ENCODE measurements at regions not wholly inside any gene's neighbourhood (a gene's known extent, or its start where the extent isn't known, plus 50 kb on each side); places are given as distances from the start of the nearest gene placed in this dataset.

- no peak for TF ChIP-seq ZFP3 (tag by site-specific recombination; IDR thresholded peaks at IDR 0.05; ENCODE audit: low read depth)
- TF ChIP-seq ZNF596 (tag by site-specific recombination; IDR thresholded peaks at IDR 0.05): no peak
- no peak for TF ChIP-seq EGR2 (tag by site-specific recombination; IDR thresholded peaks at IDR 0.05; ENCODE audit: low read depth)
- no peak for TF ChIP-seq HOXD13 (CRISPR knock-in tag; IDR thresholded peaks at IDR 0.05; ENCODE audit: borderline replicate concordance)
- TF ChIP-seq ZNF394 (tag by site-specific recombination; IDR thresholded peaks at IDR 0.05; ENCODE audit: borderline replicate concordance): no peak
- TF ChIP-seq SP2 (tag by site-specific recombination; IDR thresholded peaks at IDR 0.05): no peak
- no peak for TF ChIP-seq ZBTB17 (tag by site-specific recombination; IDR thresholded peaks at IDR 0.05)
- no peaks in the 10 kb centered on the region for H3K36me3 ChIP-seq (ENCODE audit: control insufficient read depth in 2 of 2, insufficient read depth in 1 of 2, low read length in 2 of 2)
- ChIA-PET POLR2A (no interaction called here), CTCF (no interaction called here)
- H3K27ac ChIP-seq (ENCODE audit: extremely low read depth, low read depth, low read length): no peak overlapping the region
- H3K4me3 ChIP-seq (ENCODE audit: low read depth, low read length): no peak overlapping the region
- H3K4me1 ChIP-seq (ENCODE audit: control insufficient read depth, insufficient read depth, low read length): no peaks in the 10 kb centered on the region
- no peaks in the 10 kb centered on the region for H3K9me3 ChIP-seq (ENCODE audit: control insufficient read depth, insufficient read depth, low read depth, low read length)
Measured at GRCh38 chr2:238646803-238647202, 201.1 kb upstream of the TWIST2 start.

DNA sequence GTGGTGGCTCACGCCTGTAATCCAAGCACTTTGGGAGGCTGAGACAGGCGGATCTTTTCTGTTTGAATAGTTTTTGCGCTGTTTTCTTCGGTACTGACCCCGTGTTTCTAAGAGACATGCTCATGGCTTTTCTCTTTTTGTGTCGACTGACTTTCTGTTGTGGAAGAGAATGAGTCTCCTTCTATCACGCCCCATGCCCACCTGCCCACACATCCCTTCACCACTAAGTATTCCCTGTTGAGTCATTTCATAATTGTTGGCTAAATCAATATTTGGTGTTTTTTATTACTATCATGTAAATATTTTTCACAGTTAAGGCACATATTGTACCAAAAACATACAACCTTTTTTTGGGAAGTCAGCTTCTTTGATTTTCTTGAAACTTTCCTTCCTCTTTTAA is 198.8 kb upstream of the TWIST2 start:
- no peaks in the 10 kb centered on the region for H3K36me3 ChIP-seq (ENCODE audit: control insufficient read depth in 2 of 2, insufficient read depth in 1 of 2, low read length in 2 of 2)
- H3K4me3 ChIP-seq (ENCODE audit: low read depth, low read length): no peak overlapping the region
- H3K9me3 ChIP-seq (ENCODE audit: control insufficient read depth, insufficient read depth, low read depth, low read length): no peaks in the 10 kb centered on the region
- no peak overlapping the region for H3K27ac ChIP-seq (ENCODE audit: extremely low read depth, low read depth, low read length)
- H3K4me1 ChIP-seq (ENCODE audit: control insufficient read depth, insufficient read depth, low read length): no peaks in the 10 kb centered on the region
- TF ChIP-seq HOXA7 (CRISPR knock-in tag; IDR thresholded peaks at IDR 0.05; ENCODE audit: borderline replicate concordance) (no peak), ZNF555 (tag by site-specific recombination; conservative IDR thresholded peaks at IDR 0.05) (no peak), PRDM1 (tag by site-specific recombination; IDR thresholded peaks at IDR 0.05) (no peak), ZNF548 (tag by site-specific recombination; IDR thresholded peaks at IDR 0.05) (no peak), ZNF654 (tag by site-specific recombination; IDR thresholded peaks at IDR 0.05; ENCODE audit: low read depth) (no peak), ZNF223 (tag by site-specific recombination; IDR thresholded peaks at IDR 0.05) (no peak), ZNF610 (tag by site-specific recombination; IDR thresholded peaks at IDR 0.05; ENCODE audit: borderline replicate concordance) (no peak), ZFP41 (tag by site-specific recombination; IDR thresholded peaks at IDR 0.05; ENCODE audit: borderline replicate concordance) (no peak), ZNF155 (tag by site-specific recombination; IDR thresholded peaks at IDR 0.05) (no peak), FEZF1 (tag by site-specific recombination; IDR thresholded peaks at IDR 0.05) (no peak), KLF1 (tag by site-specific recombination; IDR thresholded peaks at IDR 0.05) (no peak), HOXD13 (CRISPR knock-in tag; IDR thresholded peaks at IDR 0.05; ENCODE audit: borderline replicate concordance) (no peak), PRDM6 (tag by site-specific recombination; IDR thresholded peaks at IDR 0.05) (no peak), ZNF24 (tag by site-specific recombination; IDR thresholded peaks at IDR 0.05) (no peak), ZNF560 (tag by site-specific recombination; IDR thresholded peaks at IDR 0.05; ENCODE audit: borderline replicate concordance) (no peak), GLIS2 (tag by site-specific recombination; IDR thresholded peaks at IDR 0.05) (no peak)
- CTCF ChIA-PET: interaction anchor here (0.8 kb wide), 1 partner anchor 129 kb away, joined by 3 read pairs; no protein-coding TSS in a partner anchor
- POLR2A ChIA-PET: interaction anchor here (0.6 kb wide), 2 partner anchors 848 to 1348 kb away, joined by 3 read pairs; no protein-coding TSS in a partner anchor

GRCh38 chr2:238649936-238650518 is 197.9 kb upstream of the TWIST2 start:
- H3K36me3 ChIP-seq (ENCODE audit: control insufficient read depth in 2 of 2, insufficient read depth in 1 of 2, low read length in 2 of 2): no peaks in the 10 kb centered on the region
- TF ChIP-seq KLF16 (tag by site-specific recombination; IDR thresholded peaks at IDR 0.05) (no peak), KLF7 (tag by site-specific recombination; IDR thresholded peaks at IDR 0.05; ENCODE audit: borderline replicate concordance) (no peak), ZNF791 (tag by site-specific recombination; IDR thresholded peaks at IDR 0.05) (no peak)
- no peaks in the 10 kb centered on the region for H3K4me1 ChIP-seq (ENCODE audit: control insufficient read depth, insufficient read depth, low read length)
- H3K27ac ChIP-seq (ENCODE audit: extremely low read depth, low read depth, low read length): no peak overlapping the region
- ChIA-PET CTCF (no interaction called here), POLR2A (interaction anchor here (0.5 kb wide), 1 partner anchor 980 kb away, joined by 4 read pairs; no protein-coding TSS in a partner anchor)
- H3K4me3 ChIP-seq (ENCODE audit: low read depth, low read length): no peak overlapping the region
- no peaks in the 10 kb centered on the region for H3K9me3 ChIP-seq (ENCODE audit: control insufficient read depth, insufficient read depth, low read depth, low read length)
